WTC11 (cell line): ENCODE measurements at regions not wholly inside any gene's neighbourhood (a gene's known extent, or its start where the extent isn't known, plus 50 kb on each side); places are given as distances from the start of the nearest gene placed in this dataset.
A peak's percentile ranks its signal among the peaks of the same experiment; 100 is the strongest.

ENCODE experiments used
- ATAC-seq: fragments of 200-7000 bp; cut with Tn5 transposase; 2 replicates; pipeline ENCODE4 v1.10.0; 2021; ENCODE audit warnings: mild to moderate bottlenecking, moderate library complexity
- CTCF ChIA-PET: fragments of 300-600 bp; sonication (Branson Sonifier 250); formaldehyde crosslinking; loops from one replicate; lab custom pipeline; 2021; ENCODE audit warnings: antibody characterized with exemption; lab: Charles Lee
- POLR2A ChIA-PET: fragments of 350-600 bp; sonication (Branson Sonifier 250); formaldehyde crosslinking; loops from one replicate; lab custom pipeline; 2021; ENCODE audit warnings: antibody characterized with exemption; lab: Charles Lee
- DNase-seq: peaks from one replicate; pipeline ENCODE4 v3.0.0; 2021; ENCODE audit warnings: low spot score
- H3K27ac Mint-ChIP-seq: 2 replicates; pipeline ENCODE4 v1.8.0; 2021; ENCODE audit warnings: mixed read lengths
- H3K27me3 Mint-ChIP-seq: 2 replicates; pipeline ENCODE4 v1.8.0; 2021; ENCODE audit warnings: low read depth, mild to moderate bottlenecking, moderate library complexity, mixed read lengths
- H3K36me3 Mint-ChIP-seq: 2 replicates; pipeline ENCODE4 v1.8.0; 2021; ENCODE audit warnings: mixed read lengths
- H3K4me1 Mint-ChIP-seq: 2 replicates; pipeline ENCODE4 v1.8.0; 2022; ENCODE audit warnings: mixed read lengths
- H3K4me3 Mint-ChIP-seq: 2 replicates; pipeline ENCODE4 v1.8.0; 2021; ENCODE audit warnings: mild to moderate bottlenecking, moderate library complexity, mixed read lengths
- H3K9me3 Mint-ChIP-seq: 2 replicates; pipeline ENCODE4 v1.8.0; 2021; ENCODE audit warnings: mixed read lengths
- ATF1 ChIP-seq: sonication (generic); formaldehyde crosslinking; IDR thresholded peaks from 2 replicates; pipeline ENCODE4 v1.8.1; 2023; ENCODE audit warnings: mild to moderate bottlenecking, moderate library complexity, missing genetic modification reagents
- CBFB ChIP-seq: sonication (generic); formaldehyde crosslinking; IDR thresholded peaks from 2 replicates; pipeline ENCODE4 v1.8.1; 2022; ENCODE audit warnings: mild to moderate bottlenecking, low read depth, missing genetic modification reagents
- EMX1 ChIP-seq: fragments of 250-450 bp; sonication (Bioruptor Pico); IDR thresholded peaks from 2 replicates; pipeline ENCODE4 v1.8.0; 2021; ENCODE audit warnings: mild to moderate bottlenecking
- ETV6 ChIP-seq: sonication (generic); formaldehyde crosslinking; IDR thresholded peaks from 2 replicates; pipeline ENCODE4 v1.8.1; 2022; ENCODE audit warnings: mild to moderate bottlenecking, missing genetic modification reagents
- FOXP1 ChIP-seq: sonication (generic); formaldehyde crosslinking; IDR thresholded peaks from 2 replicates; pipeline ENCODE4 v1.8.0; 2022; ENCODE audit warnings: missing genetic modification reagents, mild to moderate bottlenecking, moderate library complexity, borderline replicate concordance
- GTF2I ChIP-seq: fragments of 250-450 bp; sonication (Bioruptor Pico); conservative IDR thresholded peaks from 2 replicates; pipeline ENCODE4 v1.4.0; 2021; ENCODE audit warnings: mild to moderate bottlenecking
- IRF2 ChIP-seq: sonication (generic); formaldehyde crosslinking; IDR thresholded peaks from 2 replicates; pipeline ENCODE4 v1.8.0; 2022; ENCODE audit warnings: low read depth, missing genetic modification reagents, borderline replicate concordance
- JAZF1 ChIP-seq: fragments of 250-450 bp; sonication (Bioruptor Pico); IDR thresholded peaks from 2 replicates; pipeline ENCODE4 v1.9.0; 2021; ENCODE audit warnings: moderate library complexity, mild to moderate bottlenecking, inconsistent platforms
- KAT7 ChIP-seq: sonication (generic); formaldehyde crosslinking; IDR thresholded peaks from 2 replicates; pipeline ENCODE4 v1.8.1; 2023; ENCODE audit warnings: missing genetic modification reagents, mild to moderate bottlenecking, borderline replicate concordance
- MYBL2 ChIP-seq: sonication (generic); formaldehyde crosslinking; IDR thresholded peaks from 2 replicates; pipeline ENCODE4 v1.8.1; 2023; ENCODE audit warnings: mild to moderate bottlenecking, moderate library complexity, missing genetic modification reagents
- PRDM15 ChIP-seq: sonication (generic); formaldehyde crosslinking; IDR thresholded peaks from 2 replicates; pipeline ENCODE4 v1.8.0; 2022; ENCODE audit warnings: missing genetic modification reagents
- PREB ChIP-seq: sonication (generic); formaldehyde crosslinking; IDR thresholded peaks from 2 replicates; pipeline ENCODE4 v1.8.1; 2022; ENCODE audit warnings: mild to moderate bottlenecking, missing genetic modification reagents, moderate library complexity, borderline replicate concordance
- PRRX2 ChIP-seq: fragments of 250-450 bp; sonication (Bioruptor Pico); IDR thresholded peaks from 2 replicates; pipeline ENCODE4 v1.8.0; 2021; ENCODE audit warnings: mild to moderate bottlenecking
- TEAD1 ChIP-seq: sonication (generic); formaldehyde crosslinking; IDR thresholded peaks from 2 replicates; pipeline ENCODE4 v1.8.0; 2022; ENCODE audit warnings: mild to moderate bottlenecking, missing genetic modification reagents
- ZBTB21 ChIP-seq: sonication (generic); formaldehyde crosslinking; IDR thresholded peaks from 2 replicates; pipeline ENCODE4 v1.8.1; 2023; ENCODE audit warnings: mild to moderate bottlenecking, missing genetic modification reagents, borderline replicate concordance
- ZNF121 ChIP-seq: sonication (generic); formaldehyde crosslinking; IDR thresholded peaks from 2 replicates; pipeline ENCODE4 v1.8.0; 2023; ENCODE audit warnings: missing genetic modification reagents
- ZNF232 ChIP-seq: sonication (generic); formaldehyde crosslinking; IDR thresholded peaks from 2 replicates; pipeline ENCODE4 v1.8.0; 2022; ENCODE audit warnings: mild to moderate bottlenecking, missing genetic modification reagents
- ZNF263 ChIP-seq: sonication (generic); formaldehyde crosslinking; IDR thresholded peaks from 2 replicates; pipeline ENCODE4 v1.8.1; 2022; ENCODE audit warnings: low read depth, mild to moderate bottlenecking, moderate library complexity, missing genetic modification reagents
- ZNF281 ChIP-seq: sonication (generic); formaldehyde crosslinking; IDR thresholded peaks from 2 replicates; pipeline ENCODE4 v1.8.0; 2023; ENCODE audit warnings: mild to moderate bottlenecking, missing genetic modification reagents
- ZNF317 ChIP-seq: sonication (generic); formaldehyde crosslinking; IDR thresholded peaks from 2 replicates; pipeline ENCODE4 v1.8.1; 2023; ENCODE audit warnings: low read depth, mild to moderate bottlenecking, moderate library complexity, missing genetic modification reagents, borderline replicate concordance
- ZNF671 ChIP-seq: fragments of 250-450 bp; sonication (Bioruptor Pico); IDR thresholded peaks from 2 replicates; pipeline ENCODE4 v1.8.0; 2021; ENCODE audit warnings: mild to moderate bottlenecking
- ZSCAN18 ChIP-seq: fragments of 250-450 bp; sonication (Bioruptor Pico); IDR thresholded peaks from 2 replicates; pipeline ENCODE4 v2.1.2; 2022; ENCODE audit warnings: mild to moderate bottlenecking, moderate library complexity
- TF ChIP-seq, protein P1 (sequence below): sonication (generic); formaldehyde crosslinking; IDR thresholded peaks from 2 replicates; pipeline ENCODE4 v1.8.1; 2023; ENCODE audit warnings: mild to moderate bottlenecking, missing genetic modification reagents
- TF ChIP-seq, protein P2 (sequence below): sonication (generic); formaldehyde crosslinking; conservative IDR thresholded peaks from 2 replicates; pipeline ENCODE4 v1.8.1; 2023; ENCODE audit warnings: mild to moderate bottlenecking, low read depth, missing genetic modification reagents, moderate library complexity

DNA sequence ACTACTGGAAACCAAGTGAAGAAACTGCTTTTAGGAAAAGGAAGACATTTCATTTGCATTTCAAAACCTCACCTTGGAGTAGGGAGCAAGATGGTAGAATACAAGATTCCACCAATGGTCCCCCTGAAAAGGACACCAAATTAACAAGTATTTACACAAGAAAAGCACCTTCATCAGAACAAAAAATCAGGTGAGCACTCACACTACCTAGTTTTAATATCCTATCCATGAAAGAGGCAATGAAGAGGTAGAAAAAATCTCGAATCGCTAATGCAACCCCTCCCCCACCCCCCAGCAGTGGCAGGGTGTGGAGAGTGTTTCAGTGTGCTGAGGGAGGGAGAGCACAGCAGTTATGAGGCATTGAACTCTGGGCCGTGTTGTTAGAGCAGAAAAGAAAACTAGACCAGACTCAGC lies 1397.0 kb upstream of the C9orf72 start:
- Mint-ChIP-seq H3K27me3 (no peaks in the 10 kb centered on the region; the same call in 1 of the 2 replicates), H3K4me3 (peak overlapping the region; percentile 48), H3K4me1 (peaks cover 71% of the 10 kb centered on the region), H3K27ac (peak overlapping the region; percentile 90), H3K36me3 (peaks cover 29% of the 10 kb centered on the region), H3K9me3 (peaks cover 24% of the 10 kb centered on the region)
- CTCF ChIA-PET: interaction anchor here (1.9 kb wide), 1 partner anchor 195 kb away, joined by 6 read pairs; no protein-coding TSS in a partner anchor
- DNase-seq (peak; percentile 43), ATAC-seq (peak; percentile 86)
- POLR2A ChIA-PET: interaction anchor here (0.6 to 0.9 kb wide), 2 partner anchors 18 to 189 kb away, joined by 3 to 4 read pairs; no protein-coding TSS in a partner anchor
- peak; percentile 93 for TF ChIP-seq ZNF281
- no peak for TF ChIP-seq JAZF1
- TF ChIP-seq, protein P1, sequence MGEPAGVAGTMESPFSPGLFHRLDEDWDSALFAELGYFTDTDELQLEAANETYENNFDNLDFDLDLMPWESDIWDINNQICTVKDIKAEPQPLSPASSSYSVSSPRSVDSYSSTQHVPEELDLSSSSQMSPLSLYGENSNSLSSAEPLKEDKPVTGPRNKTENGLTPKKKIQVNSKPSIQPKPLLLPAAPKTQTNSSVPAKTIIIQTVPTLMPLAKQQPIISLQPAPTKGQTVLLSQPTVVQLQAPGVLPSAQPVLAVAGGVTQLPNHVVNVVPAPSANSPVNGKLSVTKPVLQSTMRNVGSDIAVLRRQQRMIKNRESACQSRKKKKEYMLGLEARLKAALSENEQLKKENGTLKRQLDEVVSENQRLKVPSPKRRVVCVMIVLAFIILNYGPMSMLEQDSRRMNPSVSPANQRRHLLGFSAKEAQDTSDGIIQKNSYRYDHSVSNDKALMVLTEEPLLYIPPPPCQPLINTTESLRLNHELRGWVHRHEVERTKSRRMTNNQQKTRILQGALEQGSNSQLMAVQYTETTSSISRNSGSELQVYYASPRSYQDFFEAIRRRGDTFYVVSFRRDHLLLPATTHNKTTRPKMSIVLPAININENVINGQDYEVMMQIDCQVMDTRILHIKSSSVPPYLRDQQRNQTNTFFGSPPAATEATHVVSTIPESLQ: no peak
- no peak for TF ChIP-seq KAT7 (CRISPR knock-in tag)
- peak; percentile 31; the same call in 1 of the 2 replicates for TF ChIP-seq ETV6 (CRISPR knock-in tag)
- TF ChIP-seq ZNF232 (CRISPR knock-in tag): 0 out of 2 replicates have a peak, but pooled peaks have one; percentile 45
- TF ChIP-seq ZNF317: no peak
- no peak for TF ChIP-seq ATF1
- 0 out of 2 replicates have a peak, but pooled peaks have one; percentile 25 for TF ChIP-seq ZSCAN18 (CRISPR knock-in tag)
- TF ChIP-seq IRF2 (CRISPR knock-in tag): no peak
- TF ChIP-seq PRRX2: no peak
- TF ChIP-seq PRDM15 (CRISPR knock-in tag): no peak
- TF ChIP-seq ZNF671 (CRISPR knock-in tag): no peak
- no peak for TF ChIP-seq FOXP1
- no peak for TF ChIP-seq MYBL2
- TF ChIP-seq GTF2I: no peak
- TF ChIP-seq, protein P2, sequence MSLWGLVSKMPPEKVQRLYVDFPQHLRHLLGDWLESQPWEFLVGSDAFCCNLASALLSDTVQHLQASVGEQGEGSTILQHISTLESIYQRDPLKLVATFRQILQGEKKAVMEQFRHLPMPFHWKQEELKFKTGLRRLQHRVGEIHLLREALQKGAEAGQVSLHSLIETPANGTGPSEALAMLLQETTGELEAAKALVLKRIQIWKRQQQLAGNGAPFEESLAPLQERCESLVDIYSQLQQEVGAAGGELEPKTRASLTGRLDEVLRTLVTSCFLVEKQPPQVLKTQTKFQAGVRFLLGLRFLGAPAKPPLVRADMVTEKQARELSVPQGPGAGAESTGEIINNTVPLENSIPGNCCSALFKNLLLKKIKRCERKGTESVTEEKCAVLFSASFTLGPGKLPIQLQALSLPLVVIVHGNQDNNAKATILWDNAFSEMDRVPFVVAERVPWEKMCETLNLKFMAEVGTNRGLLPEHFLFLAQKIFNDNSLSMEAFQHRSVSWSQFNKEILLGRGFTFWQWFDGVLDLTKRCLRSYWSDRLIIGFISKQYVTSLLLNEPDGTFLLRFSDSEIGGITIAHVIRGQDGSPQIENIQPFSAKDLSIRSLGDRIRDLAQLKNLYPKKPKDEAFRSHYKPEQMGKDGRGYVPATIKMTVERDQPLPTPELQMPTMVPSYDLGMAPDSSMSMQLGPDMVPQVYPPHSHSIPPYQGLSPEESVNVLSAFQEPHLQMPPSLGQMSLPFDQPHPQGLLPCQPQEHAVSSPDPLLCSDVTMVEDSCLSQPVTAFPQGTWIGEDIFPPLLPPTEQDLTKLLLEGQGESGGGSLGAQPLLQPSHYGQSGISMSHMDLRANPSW (CRISPR knock-in tag): no peak
- no peak for TF ChIP-seq CBFB (CRISPR knock-in tag)
- TF ChIP-seq ZNF121: no peak
- 0 out of 2 replicates have a peak, but pooled peaks have one; percentile 18 for TF ChIP-seq TEAD1 (CRISPR knock-in tag)
- TF ChIP-seq EMX1: 0 out of 2 replicates have a peak, but pooled peaks have one; percentile 19
- no peak for TF ChIP-seq ZNF263
- no peak for TF ChIP-seq ZBTB21 (CRISPR knock-in tag)
- no peak for TF ChIP-seq PREB (CRISPR knock-in tag)
